ENCODE measurements at regions not wholly inside any gene's neighbourhood (a gene's known extent, or its start where the extent isn't known, plus 50 kb on each side); places are given as distances from the start of the nearest gene placed in this dataset.

- DNase-seq = no peak
These were observed 125.7 kb upstream of the CDH5 start for GRCh38 chr16:66240631-66241395.

GRCh38 chr16:66240088-66240487 lies 126.4 kb upstream of the CDH5 start:
- DNase-seq = peak; percentile 45

GRCh38 chr16:66238696-66239095 lies 127.8 kb upstream of the CDH5 start:
- DNase-seq = no peak

- DNase-seq = no peak
These were observed 130.2 kb upstream of the CDH5 start for GRCh38 chr16:66236301-66236700.

- no peak for DNase-seq
These were observed 134.9 kb upstream of the CDH5 start for GRCh38 chr16:66231452-66232160.

GRCh38 chr16:66229651-66230050 lies 136.8 kb upstream of the CDH5 start:
- DNase-seq = no peak

GRCh38 chr16:66228792-66229191 lies 137.7 kb upstream of the CDH5 start:
- DNase-seq = no peak

- DNase-seq = no peak
These were observed 138.5 kb upstream of the CDH5 start for GRCh38 chr16:66227766-66228530.

GRCh38 chr16:66226762-66227161 lies 139.7 kb upstream of the CDH5 start:
- DNase-seq = no peak

- DNase-seq = no peak
These were observed 140.8 kb upstream of the CDH5 start for GRCh38 chr16:66225696-66226095.

- DNase-seq = no peak
These were observed 141.9 kb upstream of the CDH5 start for GRCh38 chr16:66224626-66225025.

GRCh38 chr16:66224186-66224585 lies 142.3 kb upstream of the CDH5 start:
- no peak for DNase-seq

- no peak for DNase-seq
These were observed 143.2 kb upstream of the CDH5 start for GRCh38 chr16:66223176-66223780.

- no peak for DNase-seq
These were observed 143.7 kb upstream of the CDH5 start for GRCh38 chr16:66222756-66223155.

- DNase-seq = no peak
These were observed 145.8 kb upstream of the CDH5 start for GRCh38 chr16:66220702-66221101.

- no peak for DNase-seq
These were observed 147.0 kb upstream of the CDH5 start for GRCh38 chr16:66219491-66219890.

GRCh38 chr16:66212428-66212827 lies 154.1 kb upstream of the CDH5 start:
- no peak for DNase-seq

- no peak for DNase-seq
These were observed 154.8 kb upstream of the CDH5 start for GRCh38 chr16:66211651-66212050.

GRCh38 chr16:66207883-66208265 lies 158.6 kb upstream of the CDH5 start:
- no peak for DNase-seq

- no peak for DNase-seq
These were observed 159.2 kb upstream of the CDH5 start for GRCh38 chr16:66207139-66207882.

- DNase-seq = no peak
These were observed 160.1 kb upstream of the CDH5 start for GRCh38 chr16:66206363-66206762.
